Colonic mucosa (tissue), 4 donors: ENCODE measurements at regions not wholly inside any gene's neighbourhood (a gene's known extent, or its start where the extent isn't known, plus 50 kb on each side); places are given as distances from the start of the nearest gene placed in this dataset.

ENCODE experiments used
- DNase-seq: peaks from one replicate; pipeline ENCODE4 v3.0.0-alpha.2; 2020
- H3K27ac ChIP-seq: fragments of 200-600 bp; one replicate; pipeline ENCODE4 v1.8.0; 2021
- H3K27me3 ChIP-seq: fragments of 200-600 bp; one replicate; pipeline ENCODE4 v1.8.0; 2021
- H3K36me3 ChIP-seq: fragments of 200-600 bp; one replicate; pipeline ENCODE4 v1.8.0; 2021
- H3K4me1 ChIP-seq: fragments of 200-600 bp; one replicate; pipeline ENCODE4 v1.8.0; 2021; ENCODE audit warnings: mild to moderate bottlenecking
- H3K4me3 ChIP-seq: fragments of 200-600 bp; one replicate; pipeline ENCODE4 v1.8.0; 2021
- H3K9ac ChIP-seq, 2 donors: one replicate each; pipeline ENCODE4 v1.7.0; 2013; ENCODE audit warnings: control low read depth in 2 of 2, low read depth in 2 of 2, low read length in 2 of 2
- H3K9me3 ChIP-seq: fragments of 200-600 bp; one replicate; pipeline ENCODE4 v1.8.0; 2021
- intact Hi-C: fragments of 100-400 bp; cut with DNase I; formaldehyde crosslinking; loops from one replicate; pipeline ENCODE4 v1.14.1; 2022
- TF ChIP-seq, protein P1 (sequence below): fragments of 200-600 bp; IDR thresholded peaks from one replicate; pipeline ENCODE4 v1.8.0; 2022; ENCODE audit warnings: antibody characterized with exemption, mild to moderate bottlenecking
- donor health status: healthy.
- donor health status: DM: no; HTN: no; CAD: no.
- donor health status: DM: no; HTN: no; CAD: no.

DNA sequence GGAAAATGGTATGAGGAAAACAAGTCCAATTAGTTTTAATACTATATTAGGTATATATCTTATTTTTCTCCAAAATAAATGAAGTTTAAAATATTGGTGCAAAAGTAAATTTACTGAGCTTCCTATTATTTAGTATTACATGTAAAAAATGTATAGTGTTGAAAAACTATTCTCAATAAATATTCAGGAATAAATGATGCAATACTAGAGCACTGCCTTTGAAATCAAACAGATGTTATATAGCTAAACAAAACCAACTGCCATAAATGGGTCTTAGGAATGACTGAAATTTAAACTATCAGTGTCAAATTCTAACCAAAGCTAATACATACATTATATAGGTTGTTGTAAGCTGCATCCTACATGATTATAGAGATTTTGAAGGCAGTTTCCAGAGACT is 1434.0 kb upstream of the LRRTM3 start:
- Histone ChIP-seq H3K27ac (no peak overlapping the region), H3K9me3 (no peaks in the 10 kb centered on the region), H3K4me1 (no peaks in the 10 kb centered on the region), H3K36me3 (no peaks in the 10 kb centered on the region), H3K27me3 (no peaks in the 10 kb centered on the region), H3K9ac (no peak overlapping the region), H3K4me3 (no peak overlapping the region)
- TF ChIP-seq, protein P1, sequence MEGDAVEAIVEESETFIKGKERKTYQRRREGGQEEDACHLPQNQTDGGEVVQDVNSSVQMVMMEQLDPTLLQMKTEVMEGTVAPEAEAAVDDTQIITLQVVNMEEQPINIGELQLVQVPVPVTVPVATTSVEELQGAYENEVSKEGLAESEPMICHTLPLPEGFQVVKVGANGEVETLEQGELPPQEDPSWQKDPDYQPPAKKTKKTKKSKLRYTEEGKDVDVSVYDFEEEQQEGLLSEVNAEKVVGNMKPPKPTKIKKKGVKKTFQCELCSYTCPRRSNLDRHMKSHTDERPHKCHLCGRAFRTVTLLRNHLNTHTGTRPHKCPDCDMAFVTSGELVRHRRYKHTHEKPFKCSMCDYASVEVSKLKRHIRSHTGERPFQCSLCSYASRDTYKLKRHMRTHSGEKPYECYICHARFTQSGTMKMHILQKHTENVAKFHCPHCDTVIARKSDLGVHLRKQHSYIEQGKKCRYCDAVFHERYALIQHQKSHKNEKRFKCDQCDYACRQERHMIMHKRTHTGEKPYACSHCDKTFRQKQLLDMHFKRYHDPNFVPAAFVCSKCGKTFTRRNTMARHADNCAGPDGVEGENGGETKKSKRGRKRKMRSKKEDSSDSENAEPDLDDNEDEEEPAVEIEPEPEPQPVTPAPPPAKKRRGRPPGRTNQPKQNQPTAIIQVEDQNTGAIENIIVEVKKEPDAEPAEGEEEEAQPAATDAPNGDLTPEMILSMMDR, result no peak
- intact Hi-C loops, result no loop called here
- DNase-seq, result no peak

DNA sequence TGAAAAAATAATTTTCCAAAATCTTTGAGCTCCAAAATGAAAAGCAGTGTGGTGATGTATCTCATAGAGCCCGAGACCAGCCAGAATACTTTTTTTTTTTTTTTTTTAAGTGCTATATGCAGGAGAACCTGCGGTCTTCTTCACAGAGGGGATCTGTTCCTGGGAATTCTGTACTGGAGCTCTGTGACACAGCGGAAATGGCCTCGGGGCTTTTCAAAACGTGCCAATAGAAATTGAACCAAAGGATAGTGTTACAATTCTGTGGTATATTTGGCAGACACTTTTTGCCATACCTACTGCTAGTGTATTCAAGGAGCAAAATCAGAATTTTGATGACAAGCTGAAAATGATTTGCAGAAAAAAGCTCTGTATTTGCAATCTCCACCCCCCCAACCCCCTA is 1429.3 kb upstream of the LRRTM3 start:
- intact Hi-C loops, result no loop called here
- Histone ChIP-seq H3K36me3 (no peaks in the 10 kb centered on the region), H3K9ac (no peak overlapping the region), H3K27me3 (no peaks in the 10 kb centered on the region), H3K4me1 (no peaks in the 10 kb centered on the region), H3K4me3 (no peak overlapping the region), H3K9me3 (no peaks in the 10 kb centered on the region), H3K27ac (no peak overlapping the region)
- DNase-seq, result no peak
- TF ChIP-seq, protein P1, result no peak

DNA sequence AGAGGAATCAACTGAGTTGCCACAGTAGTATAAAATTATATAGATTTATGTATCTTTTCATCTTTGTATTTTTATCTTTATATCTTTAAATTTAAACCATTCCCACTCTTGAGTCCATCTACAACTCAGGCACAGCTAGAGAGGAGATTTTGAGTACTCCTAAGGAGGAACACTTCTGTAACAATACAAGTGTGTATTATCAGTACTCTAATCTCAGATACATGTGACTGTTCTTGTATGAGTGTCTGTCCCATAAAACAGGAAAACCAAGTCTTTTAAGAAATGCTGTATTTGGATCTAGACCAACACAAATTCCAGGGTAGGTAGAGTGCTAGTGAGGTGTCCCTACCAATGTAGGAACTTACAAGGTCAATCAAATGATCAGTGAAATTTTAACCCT is 1428.0 kb upstream of the LRRTM3 start:
- Histone ChIP-seq H3K4me1 (no peaks in the 10 kb centered on the region), H3K27ac (no peak overlapping the region), H3K4me3 (no peak overlapping the region), H3K9me3 (no peaks in the 10 kb centered on the region), H3K36me3 (no peaks in the 10 kb centered on the region), H3K27me3 (no peaks in the 10 kb centered on the region), H3K9ac (no peak overlapping the region)
- TF ChIP-seq, protein P1, result no peak
- intact Hi-C loops, result no loop called here
- no peak for DNase-seq

DNA sequence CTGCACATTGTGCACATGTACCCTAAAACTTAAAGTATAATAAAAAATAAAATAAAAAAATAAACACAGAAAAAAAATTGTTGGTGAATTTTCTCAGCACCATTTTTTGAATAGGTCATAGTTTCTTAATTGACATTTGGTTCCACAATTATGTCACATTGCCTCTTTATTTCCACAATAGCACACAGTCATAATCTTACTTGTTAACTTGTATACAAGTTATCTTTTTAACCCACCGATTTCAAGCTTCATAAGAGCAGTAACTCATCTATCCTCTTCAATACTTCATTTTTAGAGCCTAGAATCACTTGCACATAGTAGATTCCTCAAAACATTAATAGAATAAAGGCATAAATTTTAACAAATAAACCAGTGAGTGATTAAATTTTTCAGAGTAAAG is 1425.1 kb upstream of the LRRTM3 start:
- no peaks in the 10 kb centered on the region for H3K27me3 ChIP-seq
- no peaks in the 10 kb centered on the region for H3K36me3 ChIP-seq
- intact Hi-C loops, result no loop called here
- no peaks in the 10 kb centered on the region for H3K9me3 ChIP-seq
- TF ChIP-seq, protein P1, result no peak
- H3K27ac ChIP-seq, result no peak overlapping the region
- no peak for DNase-seq
- no peaks in the 10 kb centered on the region for H3K4me1 ChIP-seq
- H3K9ac ChIP-seq, result no peak overlapping the region
- H3K4me3 ChIP-seq, result no peak overlapping the region

DNA sequence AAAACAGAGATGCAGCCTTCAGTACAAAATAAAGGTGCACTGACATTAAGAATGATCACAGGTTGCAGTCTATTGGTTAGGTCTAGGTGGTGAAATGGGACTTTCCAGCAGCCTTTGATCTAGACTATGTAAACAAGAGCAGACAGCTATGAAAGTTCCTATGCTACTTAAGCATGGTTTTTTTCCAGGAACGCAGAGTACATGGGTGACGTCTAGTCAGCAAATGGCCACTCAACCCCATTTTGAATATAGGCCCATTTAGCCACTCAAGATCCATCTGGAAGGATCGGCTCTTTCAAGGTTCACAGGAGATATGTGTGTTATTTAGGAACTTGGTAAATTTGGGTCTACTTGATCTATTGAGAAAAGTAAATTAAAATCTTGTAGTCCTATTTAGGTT is 1424.6 kb upstream of the LRRTM3 start:
- H3K27ac ChIP-seq, result no peak overlapping the region
- H3K27me3 ChIP-seq, result no peaks in the 10 kb centered on the region
- no peaks in the 10 kb centered on the region for H3K9me3 ChIP-seq
- TF ChIP-seq, protein P1, result no peak
- H3K36me3 ChIP-seq, result no peaks in the 10 kb centered on the region
- no peak for DNase-seq
- no peak overlapping the region for H3K9ac ChIP-seq
- intact Hi-C loops, result no loop called here
- H3K4me3 ChIP-seq, result no peak overlapping the region
- no peaks in the 10 kb centered on the region for H3K4me1 ChIP-seq

DNA sequence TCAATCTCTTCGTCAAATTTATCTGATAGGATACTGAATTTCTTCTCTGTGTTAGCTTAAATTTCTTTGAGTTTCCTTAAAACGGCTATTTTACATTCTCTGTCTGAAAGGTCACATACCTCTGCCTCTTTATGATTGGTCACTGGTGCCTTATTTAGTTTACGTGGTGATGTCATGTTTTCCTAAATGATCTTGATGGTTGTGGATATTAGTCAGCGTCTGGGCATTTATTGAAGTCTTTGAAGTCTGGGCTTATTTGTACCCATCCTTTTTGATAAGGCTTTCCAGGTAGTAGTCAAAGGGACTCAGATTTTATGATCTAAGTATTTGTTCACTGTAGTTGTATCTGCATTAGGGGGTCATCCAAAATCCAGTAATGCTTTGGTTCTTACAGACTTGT is 1407.5 kb upstream of the LRRTM3 start:
- Histone ChIP-seq H3K4me1 (no peaks in the 10 kb centered on the region), H3K9me3 (no peaks in the 10 kb centered on the region), H3K36me3 (no peaks in the 10 kb centered on the region), H3K9ac (no peak overlapping the region), H3K27ac (no peak overlapping the region), H3K27me3 (no peaks in the 10 kb centered on the region), H3K4me3 (no peak overlapping the region)
- intact Hi-C loops, result no loop called here
- DNase-seq, result no peak
- TF ChIP-seq, protein P1, result no peak
